Neuronal stem cell (in vitro differentiated cells): ENCODE measurements at regions not wholly inside any gene's neighbourhood (a gene's known extent, or its start where the extent isn't known, plus 50 kb on each side); places are given as distances from the start of the nearest gene placed in this dataset. TPM values are rescaled to one million over a fixed set of nuclear protein-coding genes. Genes with fewer than 3 reads are reported as not detected.

ENCODE experiments used
- small RNA-seq: library from polyadenylated mRNA; stranded (forward); fragments of <200 nt; extraction: miRNeasy Mini kit (QIAGEN cat#:217004); gene quantifications from one replicate; pipeline ENCODE3, GENCODE V24; 2013; ENCODE audit not compliant: insufficient read depth

Small RNA genes in the stretch of these regions (small RNA-seq; reads per million reads assigned to genes)
- gene AC104640.2 (not detected), gene RNA5SP147 (not detected)
